NCI-H1092 treated with DMSO at 0.1 percent for 48 hours (cell line): ENCODE measurements at regions not wholly inside any gene's neighbourhood (a gene's known extent, or its start where the extent isn't known, plus 50 kb on each side); places are given as distances from the start of the nearest gene placed in this dataset.
A peak's percentile ranks its signal among the peaks of the same experiment; 100 is the strongest.

Experiments used
- DNase-seq: peaks from one replicate; lab custom pipeline; 2025; lab: John Stamatoyannopoulos, UW

- no peak for DNase-seq
These were observed 83.8 kb downstream of the AXIN2 start for GRCh38 chr17:65477600-65477999.

DNA sequence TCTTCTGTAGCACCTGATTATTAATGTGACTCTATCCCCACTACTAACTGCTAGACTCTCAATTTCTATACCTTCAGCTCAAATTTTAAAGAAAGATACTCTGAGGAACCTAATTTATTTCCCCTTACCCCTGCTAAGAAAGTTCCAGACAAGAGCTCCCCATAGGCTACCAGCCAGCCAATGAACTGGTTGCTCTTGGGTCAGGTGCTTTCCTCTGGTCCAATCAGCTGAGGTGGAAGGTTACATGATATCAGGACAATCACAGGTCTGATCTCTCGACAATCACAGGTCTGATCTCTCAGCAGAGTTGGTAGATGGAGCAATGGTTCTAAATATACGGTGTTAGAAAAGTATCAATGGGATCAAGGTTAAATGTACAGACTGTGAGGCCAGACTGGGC, 86.8 kb downstream of the AXIN2 start:
- DNase-seq = no peak

DNA sequence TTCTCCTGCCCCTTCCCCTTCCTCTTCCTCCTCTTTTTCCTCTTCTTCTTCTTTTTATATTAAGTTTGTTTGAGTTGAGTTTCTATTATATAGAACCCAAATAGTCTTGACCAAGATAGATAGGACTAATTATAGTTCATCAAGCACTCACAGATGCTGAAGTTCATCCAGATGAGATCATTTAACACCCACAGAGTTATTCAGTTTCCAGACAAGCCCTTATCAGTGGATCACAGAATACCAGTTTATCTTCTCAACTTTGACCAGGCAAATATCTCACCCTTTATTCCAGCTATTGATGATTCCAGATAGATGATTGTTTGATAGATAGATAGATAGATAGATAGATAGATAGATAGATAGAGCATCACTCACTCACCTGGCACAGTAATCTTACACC, 87.5 kb downstream of the AXIN2 start:
- DNase-seq = no peak

- no peak for DNase-seq
These were observed 88.1 kb downstream of the AXIN2 start for GRCh38 chr17:65473363-65473762.

- DNase-seq = no peak
These were observed 88.7 kb downstream of the AXIN2 start for GRCh38 chr17:65472666-65473309.

DNA sequence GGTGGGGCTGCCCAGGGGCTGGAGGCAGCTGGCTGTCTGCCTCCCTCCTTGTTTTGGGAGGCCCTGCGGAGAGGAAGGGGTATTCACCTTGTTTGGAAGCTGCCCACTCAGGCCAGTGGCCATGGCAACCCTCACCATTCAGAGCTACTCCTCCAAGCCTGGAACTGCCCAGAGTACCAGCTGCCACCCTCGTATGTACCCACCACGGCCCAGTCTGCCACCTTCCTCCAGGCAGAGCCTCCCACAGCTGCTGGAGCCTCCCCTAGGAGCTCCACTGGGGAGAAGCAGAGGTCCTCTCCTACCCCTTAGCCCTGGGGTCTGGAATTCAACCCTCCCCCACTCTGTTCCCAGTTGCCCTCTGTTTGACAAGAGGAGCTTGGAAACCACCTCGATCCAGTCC, 90.7 kb downstream of the AXIN2 start:
- DNase-seq = peak; percentile 22

DNA sequence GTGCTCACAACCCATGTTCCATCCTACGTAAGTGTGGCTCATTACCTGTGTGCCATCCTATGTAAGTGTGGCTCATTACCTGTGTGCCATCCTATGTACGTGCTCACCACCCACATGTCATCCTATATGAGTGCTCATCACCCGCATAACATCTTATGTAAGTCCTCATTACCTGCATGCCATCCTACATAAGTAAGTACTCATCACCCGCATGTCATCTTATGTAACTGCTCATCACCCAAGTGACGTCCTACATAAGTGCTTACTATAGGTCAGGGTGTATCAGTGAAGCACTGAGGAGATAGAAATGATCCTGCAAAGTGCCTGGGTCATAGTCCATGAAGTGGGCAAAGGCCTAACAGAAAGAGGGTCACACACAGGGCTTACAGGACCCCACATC, 93.1 kb downstream of the AXIN2 start:
- no peak for DNase-seq

GRCh38 chr17:65467156-65467555, 94.3 kb downstream of the AXIN2 start:
- DNase-seq = no peak

GRCh38 chr17:65466547-65466946, 94.9 kb downstream of the AXIN2 start:
- no peak for DNase-seq

GRCh38 chr17:65463242-65463641, 98.2 kb downstream of the AXIN2 start:
- no peak for DNase-seq

DNA sequence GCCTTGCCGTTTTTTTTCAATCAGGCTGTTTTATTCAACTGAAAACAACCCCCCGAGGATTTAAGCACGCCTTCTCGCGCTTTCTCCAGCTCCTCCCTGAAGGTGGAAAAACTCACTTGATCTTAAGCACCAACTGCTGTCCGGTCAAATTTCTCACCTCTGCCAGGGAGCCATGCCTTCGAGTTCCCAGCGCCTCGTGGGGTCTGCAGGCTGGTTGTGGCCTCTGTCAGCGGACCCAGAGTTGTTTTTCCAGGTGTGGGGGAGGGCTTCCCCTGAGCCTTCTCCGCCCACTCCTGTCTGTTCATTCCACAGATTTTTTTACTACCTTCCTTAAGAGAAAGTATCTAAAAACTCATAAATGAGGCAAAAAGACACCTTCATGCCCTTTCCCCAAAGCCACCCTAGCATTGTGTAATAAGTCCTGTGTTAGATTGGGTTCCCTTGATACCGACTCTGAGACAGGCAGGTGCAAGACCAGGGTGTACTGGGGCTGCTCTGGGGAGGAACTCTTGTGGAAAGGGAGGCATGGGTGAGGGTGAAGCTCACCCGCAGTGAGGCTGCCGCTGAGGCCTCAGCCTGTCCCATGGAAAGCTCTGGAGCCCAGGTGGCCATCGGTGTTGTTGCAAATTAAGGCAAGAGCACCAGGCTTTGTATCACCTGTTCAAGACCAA, 101.6 kb downstream of the AXIN2 start:
- DNase-seq = no peak

- no peak for DNase-seq
These were observed 103.7 kb downstream of the AXIN2 start for GRCh38 chr17:65457635-65458257.

GRCh38 chr17:65457183-65457582, 104.3 kb downstream of the AXIN2 start:
- DNase-seq = no peak

- DNase-seq = no peak
These were observed 104.9 kb downstream of the AXIN2 start for GRCh38 chr17:65456368-65457151.

DNA sequence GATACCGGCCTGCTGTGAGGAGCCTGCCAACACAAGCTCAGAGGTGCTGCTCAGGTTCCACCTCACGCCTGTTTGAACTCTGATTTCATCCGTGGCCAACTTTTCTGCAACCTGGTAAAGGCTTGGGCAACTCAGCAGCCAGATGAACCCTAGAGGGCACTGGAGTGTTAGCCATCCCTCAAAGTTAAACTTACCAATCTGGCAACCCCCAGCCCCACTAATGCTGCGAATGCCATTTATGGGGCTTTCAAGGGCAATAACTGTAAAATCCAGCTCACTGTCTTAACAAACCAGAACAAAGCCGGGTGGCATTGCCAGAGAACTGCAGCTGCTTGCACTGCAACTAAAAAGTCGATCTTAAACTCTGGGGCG, 105.5 kb downstream of the AXIN2 start:
- DNase-seq = peak; percentile 18

DNA sequence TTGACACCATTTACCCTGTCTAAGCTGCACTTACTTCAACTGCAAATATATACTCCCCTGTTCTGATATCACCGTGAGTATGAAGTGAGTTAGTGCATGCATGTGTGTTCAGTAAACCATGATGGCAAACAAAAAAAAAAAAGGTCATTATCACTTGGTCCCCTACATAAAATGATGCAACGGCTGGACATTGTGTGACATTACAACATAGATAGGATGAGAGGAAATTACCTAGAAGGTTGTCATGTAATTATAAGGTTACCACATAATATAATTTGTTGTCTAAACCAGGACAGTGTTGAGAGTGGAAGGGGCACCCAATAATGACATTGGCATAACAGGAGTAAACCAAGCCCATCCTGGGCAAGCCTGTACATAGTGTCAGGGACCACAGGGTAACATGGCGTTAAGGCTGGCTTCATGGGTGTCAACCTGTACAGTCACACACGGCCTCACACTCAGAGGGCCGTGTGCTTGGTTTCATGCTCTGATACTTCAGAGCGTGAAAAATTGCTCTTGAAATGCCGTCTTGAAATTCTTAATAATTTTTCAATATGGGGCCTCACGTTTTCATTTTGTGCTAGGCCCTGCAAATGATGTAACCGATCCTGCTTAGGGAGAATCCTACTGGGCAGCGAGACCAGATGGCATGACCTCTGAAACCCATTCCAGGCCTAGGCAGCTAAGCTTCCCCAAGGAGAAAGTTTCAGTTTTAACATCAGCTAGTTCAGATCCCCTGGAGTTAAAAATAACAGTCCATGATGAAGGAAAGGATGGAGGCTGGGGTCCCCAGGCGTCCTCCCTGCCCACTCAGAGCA, 106.1 kb downstream of the AXIN2 start:
- DNase-seq = no peak

DNA sequence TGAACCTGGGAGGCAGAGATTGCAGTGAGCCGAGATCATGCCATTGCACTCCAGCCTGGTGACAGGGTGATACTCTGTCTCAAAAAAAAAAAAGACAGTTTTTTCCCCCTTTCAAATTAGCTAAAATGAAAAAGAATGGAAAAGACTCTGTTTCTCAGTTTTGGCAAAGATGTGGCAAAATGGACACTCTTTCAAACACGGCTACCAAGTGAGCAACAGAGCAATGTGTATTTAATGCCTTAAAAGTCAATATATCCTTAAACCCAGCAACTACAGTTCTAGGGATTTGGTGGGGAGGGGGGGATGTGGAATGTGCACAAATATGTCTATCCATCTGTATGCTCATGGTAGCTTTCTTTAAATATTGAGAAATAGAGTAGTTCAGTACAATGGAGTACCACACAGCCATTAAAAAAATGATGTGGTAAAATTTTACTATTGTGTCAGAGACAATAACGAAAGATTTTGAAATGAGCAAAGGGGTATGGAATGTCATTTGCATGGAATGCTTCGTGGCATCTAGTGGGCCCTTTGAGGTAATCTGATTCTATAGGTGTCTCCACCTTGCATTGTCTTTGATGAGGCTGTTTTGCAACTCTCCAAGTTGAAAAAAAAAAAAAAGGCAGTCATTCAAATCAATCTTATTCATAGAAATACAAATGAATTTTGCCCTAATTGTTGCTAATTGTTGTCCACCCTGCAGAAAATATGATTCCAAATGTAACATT, 108.1 kb downstream of the AXIN2 start:
- DNase-seq = no peak

- no peak for DNase-seq
These were observed 112.0 kb downstream of the AXIN2 start for GRCh38 chr17:65449495-65449894.

- DNase-seq = no peak
These were observed 113.6 kb downstream of the AXIN2 start for GRCh38 chr17:65447823-65448222.

- DNase-seq = no peak
These were observed 114.5 kb downstream of the AXIN2 start for GRCh38 chr17:65446838-65447526.

GRCh38 chr17:65446043-65446442, 115.4 kb downstream of the AXIN2 start:
- DNase-seq = no peak
